ENCODE measurements at regions not wholly inside any gene's neighbourhood (a gene's known extent, or its start where the extent isn't known, plus 50 kb on each side); places are given as distances from the start of the nearest gene placed in this dataset.

GRCh38 chr2:194346193-194346592 lies 1310.8 kb upstream of the SLC39A10 start:
- intact Hi-C loops (cut with DNase I; ENCODE audit: low total_unique reads): no loop called here
- TF ChIP-seq POLR2AphosphoS5 (IDR thresholded peaks at IDR 0.05) (no peak), CTCF (IDR thresholded peaks at IDR 0.05) (no peak), POLR2A (IDR thresholded peaks at IDR 0.05) (no peak)
- Histone ChIP-seq H3K4me3 (no peak overlapping the region), H3K27ac (no peak overlapping the region), H3K4me1 (no peaks in the 10 kb centered on the region), H3K36me3 (no peaks in the 10 kb centered on the region), H3K27me3 (no peaks in the 10 kb centered on the region), H3K9me3 (no peaks in the 10 kb centered on the region)
- DNase-seq (ENCODE audit: low spot score in 2 of 2): no peak

GRCh38 chr2:194345347-194345746 lies 1311.7 kb upstream of the SLC39A10 start:
- Histone ChIP-seq H3K36me3 (no peaks in the 10 kb centered on the region), H3K4me3 (no peak overlapping the region), H3K27ac (no peak overlapping the region), H3K27me3 (no peaks in the 10 kb centered on the region), H3K9me3 (no peaks in the 10 kb centered on the region), H3K4me1 (no peaks in the 10 kb centered on the region)
- TF ChIP-seq POLR2A (IDR thresholded peaks at IDR 0.05) (no peak), CTCF (IDR thresholded peaks at IDR 0.05) (no peak), POLR2AphosphoS5 (IDR thresholded peaks at IDR 0.05) (no peak)
- no peak for DNase-seq (ENCODE audit: low spot score in 2 of 2)
- intact Hi-C loops (cut with DNase I; ENCODE audit: low total_unique reads): no loop called here

DNA sequence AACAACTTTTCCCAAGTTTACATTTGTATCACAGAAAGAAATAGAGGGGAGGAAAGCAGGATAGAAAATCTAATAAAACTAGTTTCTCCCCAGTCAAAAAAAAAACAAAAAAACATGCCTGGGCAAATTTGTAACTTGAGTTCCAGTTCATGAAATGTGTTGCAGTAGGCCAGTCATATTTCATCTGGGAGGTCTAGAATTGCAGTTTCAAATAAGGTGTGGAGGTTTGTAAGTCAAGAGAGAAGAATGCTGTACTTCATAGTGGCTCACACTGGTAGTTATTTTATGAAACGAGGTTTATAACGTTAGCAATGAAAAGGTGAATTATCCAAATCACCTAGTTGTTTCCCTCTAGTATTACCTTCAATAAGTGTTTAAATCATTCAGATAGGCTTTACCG lies 1313.9 kb upstream of the SLC39A10 start:
- no peaks in the 10 kb centered on the region for H3K36me3 ChIP-seq
- no peaks in the 10 kb centered on the region for H3K9me3 ChIP-seq
- TF ChIP-seq CTCF (IDR thresholded peaks at IDR 0.05): no peak
- no peak overlapping the region for H3K4me3 ChIP-seq
- H3K27ac ChIP-seq: no peak overlapping the region
- intact Hi-C loops (cut with DNase I; ENCODE audit: low total_unique reads): no loop called here
- no peaks in the 10 kb centered on the region for H3K4me1 ChIP-seq
- no peak for DNase-seq (ENCODE audit: low spot score in 2 of 2)
- no peaks in the 10 kb centered on the region for H3K27me3 ChIP-seq

- Histone ChIP-seq H3K9me3 (no peaks in the 10 kb centered on the region), H3K36me3 (no peaks in the 10 kb centered on the region), H3K4me1 (no peaks in the 10 kb centered on the region), H3K4me3 (no peak overlapping the region), H3K27ac (no peak overlapping the region), H3K27me3 (no peaks in the 10 kb centered on the region)
- intact Hi-C loops (cut with DNase I; ENCODE audit: low total_unique reads): no loop called here
- TF ChIP-seq POLR2AphosphoS5 (IDR thresholded peaks at IDR 0.05) (no peak), CTCF (IDR thresholded peaks at IDR 0.05) (no peak), POLR2A (IDR thresholded peaks at IDR 0.05) (no peak)
- DNase-seq (ENCODE audit: low spot score in 2 of 2): no peak
These were observed 1324.1 kb upstream of the SLC39A10 start for GRCh38 chr2:194332799-194333490.

DNA sequence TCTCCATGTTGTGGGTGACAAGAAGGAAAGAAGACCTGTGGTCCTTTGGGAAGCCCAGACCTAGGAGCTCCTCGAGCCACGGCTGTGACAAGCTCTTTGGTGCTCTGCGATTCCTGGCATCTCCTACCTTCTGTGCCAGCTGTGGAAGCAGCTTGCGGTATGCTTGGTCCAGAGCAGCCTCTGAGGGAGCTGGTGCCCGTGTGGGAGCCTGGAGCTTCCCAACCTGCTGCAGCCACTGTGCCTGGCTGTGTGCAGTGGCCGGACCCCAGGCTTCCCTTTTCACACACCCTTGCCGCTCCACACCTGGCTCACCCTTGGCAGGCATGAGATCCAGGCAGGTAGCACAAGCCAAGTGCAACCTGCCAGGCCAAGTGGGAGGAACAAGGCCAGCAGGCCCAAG lies 1328.6 kb upstream of the SLC39A10 start:
- Histone ChIP-seq H3K27me3 (no peaks in the 10 kb centered on the region), H3K4me1 (no peaks in the 10 kb centered on the region), H3K27ac (no peak overlapping the region), H3K9me3 (no peaks in the 10 kb centered on the region), H3K4me3 (no peak overlapping the region), H3K36me3 (no peaks in the 10 kb centered on the region)
- intact Hi-C loops (cut with DNase I; ENCODE audit: low total_unique reads): no loop called here
- no peak for DNase-seq (ENCODE audit: low spot score in 2 of 2)
- TF ChIP-seq POLR2A (IDR thresholded peaks at IDR 0.05) (no peak), CTCF (IDR thresholded peaks at IDR 0.05) (no peak), POLR2AphosphoS5 (IDR thresholded peaks at IDR 0.05) (no peak)

All from breast epithelium (tissue), 4 donors.